Breast epithelium (tissue), 3 donors: ENCODE measurements at regions not wholly inside any gene's neighbourhood (a gene's known extent, or its start where the extent isn't known, plus 50 kb on each side); places are given as distances from the start of the nearest gene placed in this dataset.

ENCODE experiments used
- CTCF ChIP-seq, 3 donors: fragments of 450-650 bp; IDR thresholded peaks; one replicate each; pipeline ENCODE4 v1.5.1; 2016 to 2017; ENCODE audit warnings: antibody characterized with exemption in 3 of 3, mild to moderate bottlenecking in 3 of 3, moderate library complexity in 3 of 3
- POLR2A ChIP-seq: fragments of 450-650 bp; IDR thresholded peaks from one replicate; pipeline ENCODE4 v1.6.1; 2016; ENCODE audit warnings: antibody characterized with exemption, mild to moderate bottlenecking, moderate library complexity

GRCh38 chr16:49967012-49967559 is 57.9 kb upstream of the CNEP1R1 start:
- no peak for TF ChIP-seq CTCF (IDR thresholded peaks at IDR 0.05)
- TF ChIP-seq POLR2A, result no peak
